WI38 (cell line): ENCODE measurements at regions not wholly inside any gene's neighbourhood (a gene's known extent, or its start where the extent isn't known, plus 50 kb on each side); places are given as distances from the start of the nearest gene placed in this dataset.

Source experiments
- H3K4me3 ChIP-seq: 2 replicates; pipeline ENCODE4 v1.5.1; 2011; ENCODE audit warnings: low read depth, mild to moderate bottlenecking, control low read depth, low read length
- CTCF ChIP-seq: IDR thresholded peaks from 2 replicates; pipeline ENCODE4 v1.5.1; 2012; ENCODE audit warnings: low read depth, mild to moderate bottlenecking, control low read depth, low read length

- no peak for TF ChIP-seq CTCF
- no peak overlapping the region for H3K4me3 ChIP-seq
Observed at GRCh38 chr14:71709987-71710386, 222.2 kb upstream of the RGS6 start.

GRCh38 chr14:71711125-71711524, 221.1 kb upstream of the RGS6 start:
- no peak for TF ChIP-seq CTCF
- no peak overlapping the region for H3K4me3 ChIP-seq

GRCh38 chr14:71711619-71712018, 220.6 kb upstream of the RGS6 start:
- no peak for TF ChIP-seq CTCF
- H3K4me3 ChIP-seq: no peak overlapping the region

- no peak overlapping the region for H3K4me3 ChIP-seq
- TF ChIP-seq CTCF: no peak
Observed at GRCh38 chr14:71712478-71712877, 219.8 kb upstream of the RGS6 start.

GRCh38 chr14:71713016-71713415, 219.2 kb upstream of the RGS6 start:
- TF ChIP-seq CTCF: no peak
- no peak overlapping the region for H3K4me3 ChIP-seq

- TF ChIP-seq CTCF: no peak
- H3K4me3 ChIP-seq: no peak overlapping the region
Observed at GRCh38 chr14:71713451-71713850, 218.8 kb upstream of the RGS6 start.

- H3K4me3 ChIP-seq: no peak overlapping the region
- no peak for TF ChIP-seq CTCF
Observed at GRCh38 chr14:71714225-71714624, 218.0 kb upstream of the RGS6 start.
